ENCODE measurements at regions not wholly inside any gene's neighbourhood (a gene's known extent, or its start where the extent isn't known, plus 50 kb on each side); places are given as distances from the start of the nearest gene placed in this dataset.
A peak's percentile ranks its signal among the peaks of the same experiment; 100 is the strongest.

DNA sequence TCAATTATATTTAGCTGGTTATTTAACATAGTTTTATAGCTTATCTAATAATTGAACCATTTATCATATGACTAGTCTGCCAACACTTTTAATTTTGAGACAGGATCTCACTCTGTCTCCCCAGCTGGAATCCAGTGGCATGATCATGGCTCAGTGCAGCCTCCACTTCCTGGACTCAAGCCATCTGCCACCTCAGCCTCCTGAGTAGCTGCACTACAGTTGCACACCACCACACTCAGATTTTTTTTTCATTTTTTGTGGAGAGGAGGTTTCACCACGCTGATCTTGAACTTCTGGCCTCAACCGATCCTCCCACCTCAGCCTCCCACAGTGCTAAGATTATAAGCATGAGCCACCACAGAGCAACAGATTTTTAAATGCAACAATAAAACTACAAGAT, 151.4 kb upstream of the MDGA2 start:
- H3K9me3 Mint-ChIP-seq: no peaks in the 10 kb centered on the region
- H3K27ac Mint-ChIP-seq (ENCODE audit: unreplicated experiment): no peak overlapping the region
- TF ChIP-seq, protein P1, sequence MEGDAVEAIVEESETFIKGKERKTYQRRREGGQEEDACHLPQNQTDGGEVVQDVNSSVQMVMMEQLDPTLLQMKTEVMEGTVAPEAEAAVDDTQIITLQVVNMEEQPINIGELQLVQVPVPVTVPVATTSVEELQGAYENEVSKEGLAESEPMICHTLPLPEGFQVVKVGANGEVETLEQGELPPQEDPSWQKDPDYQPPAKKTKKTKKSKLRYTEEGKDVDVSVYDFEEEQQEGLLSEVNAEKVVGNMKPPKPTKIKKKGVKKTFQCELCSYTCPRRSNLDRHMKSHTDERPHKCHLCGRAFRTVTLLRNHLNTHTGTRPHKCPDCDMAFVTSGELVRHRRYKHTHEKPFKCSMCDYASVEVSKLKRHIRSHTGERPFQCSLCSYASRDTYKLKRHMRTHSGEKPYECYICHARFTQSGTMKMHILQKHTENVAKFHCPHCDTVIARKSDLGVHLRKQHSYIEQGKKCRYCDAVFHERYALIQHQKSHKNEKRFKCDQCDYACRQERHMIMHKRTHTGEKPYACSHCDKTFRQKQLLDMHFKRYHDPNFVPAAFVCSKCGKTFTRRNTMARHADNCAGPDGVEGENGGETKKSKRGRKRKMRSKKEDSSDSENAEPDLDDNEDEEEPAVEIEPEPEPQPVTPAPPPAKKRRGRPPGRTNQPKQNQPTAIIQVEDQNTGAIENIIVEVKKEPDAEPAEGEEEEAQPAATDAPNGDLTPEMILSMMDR (conservative IDR thresholded peaks at IDR 0.05): no peak
- DNase-seq (ENCODE audit: low read depth, low spot score): no peak
- no peaks in the 10 kb centered on the region for H3K4me1 Mint-ChIP-seq
- H3K36me3 Mint-ChIP-seq (ENCODE audit: low read depth): no peaks in the 10 kb centered on the region
- no peaks in the 10 kb centered on the region for H3K27me3 Mint-ChIP-seq (ENCODE audit: low read depth)
- no peak overlapping the region for H3K4me3 Mint-ChIP-seq

DNA sequence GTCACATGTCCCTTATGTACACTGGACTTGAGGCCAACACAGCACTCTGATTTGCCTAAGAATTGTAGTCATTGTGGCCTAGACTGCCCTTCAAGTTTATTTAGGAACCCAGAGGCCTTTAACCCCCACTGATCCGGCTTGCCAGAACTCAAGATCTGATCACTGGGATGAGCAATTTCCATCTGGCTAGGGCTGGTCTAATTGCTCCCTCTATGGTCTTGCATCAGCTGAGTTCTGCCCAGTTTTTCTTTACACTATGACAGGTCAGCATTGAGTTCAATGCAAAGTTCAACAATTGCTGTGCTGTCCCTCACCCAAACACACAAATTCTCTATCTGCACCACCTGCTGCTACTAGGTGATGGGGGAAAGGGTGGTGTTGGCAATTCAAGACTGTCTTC, 146.9 kb upstream of the MDGA2 start:
- H3K9me3 Mint-ChIP-seq: peaks cover 4% of the 10 kb centered on the region

DNA sequence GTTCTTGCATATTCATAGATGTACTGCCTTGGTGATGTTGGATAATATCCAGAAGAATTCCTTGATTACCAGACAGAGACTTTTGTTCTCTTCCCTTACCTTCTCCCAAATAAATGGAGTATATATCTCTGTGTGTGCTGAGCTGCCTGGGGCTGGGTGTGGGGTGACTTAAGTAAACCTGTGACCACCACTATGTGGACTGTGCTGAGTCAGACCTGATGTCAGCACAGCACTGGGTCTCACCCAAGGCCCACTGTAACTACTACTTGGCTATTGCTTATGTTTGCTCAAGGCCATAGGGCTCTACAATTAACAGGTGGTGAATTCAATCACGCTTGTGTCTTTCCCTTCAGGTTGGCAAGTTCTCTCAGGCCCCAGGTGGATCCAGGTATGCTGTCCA, 145.7 kb upstream of the MDGA2 start:
- Mint-ChIP-seq H3K4me3 (no peak overlapping the region), H3K9me3 (peaks cover 6% of the 10 kb centered on the region), H3K27ac (ENCODE audit: unreplicated experiment) (no peak overlapping the region), H3K27me3 (ENCODE audit: low read depth) (no peaks in the 10 kb centered on the region), H3K36me3 (ENCODE audit: low read depth) (peaks cover 11% of the 10 kb centered on the region), H3K4me1 (no peaks in the 10 kb centered on the region)
- TF ChIP-seq, protein P1 (conservative IDR thresholded peaks at IDR 0.05): no peak
- no peak for DNase-seq (ENCODE audit: low read depth, low spot score)

More for the DNA sequence above, 146.9 kb upstream of the MDGA2 start:
- Mint-ChIP-seq H3K4me3 (no peak overlapping the region), H3K36me3 (ENCODE audit: low read depth) (peaks cover 9% of the 10 kb centered on the region), H3K4me1 (no peaks in the 10 kb centered on the region), H3K27me3 (ENCODE audit: low read depth) (no peaks in the 10 kb centered on the region), H3K27ac (ENCODE audit: unreplicated experiment) (peak overlapping the region; percentile 35)
- TF ChIP-seq, protein P1 (conservative IDR thresholded peaks at IDR 0.05): no peak
- DNase-seq (ENCODE audit: low read depth, low spot score): no peak

DNA sequence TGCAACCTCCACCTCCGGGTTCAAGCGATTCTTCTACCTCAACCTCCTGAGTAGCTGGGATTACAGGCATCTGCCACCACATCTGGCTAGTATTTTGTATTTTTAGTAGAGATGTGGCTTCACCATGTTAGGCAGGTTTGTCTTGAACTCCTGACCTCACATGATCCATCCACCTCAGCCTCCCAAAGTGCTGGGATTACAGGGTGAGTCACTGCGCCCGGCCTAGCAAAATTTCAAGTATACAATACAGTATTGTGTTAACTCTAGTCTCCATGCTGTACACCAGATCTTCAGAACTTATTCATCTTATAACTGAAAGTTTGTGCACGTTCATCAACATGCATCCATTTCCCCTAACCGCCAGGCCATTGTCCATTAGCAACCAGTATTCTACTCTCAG, 115.1 kb upstream of the MDGA2 start:
- Mint-ChIP-seq H3K4me3 (no peak overlapping the region), H3K4me1 (peaks cover 3% of the 10 kb centered on the region), H3K27me3 (ENCODE audit: low read depth) (no peaks in the 10 kb centered on the region), H3K27ac (ENCODE audit: unreplicated experiment) (peak overlapping the region; percentile 13), H3K36me3 (ENCODE audit: low read depth) (no peaks in the 10 kb centered on the region), H3K9me3 (peaks cover 9% of the 10 kb centered on the region)
- TF ChIP-seq, protein P1 (conservative IDR thresholded peaks at IDR 0.05): no peak
- no peak for DNase-seq (ENCODE audit: low read depth, low spot score)

DNA sequence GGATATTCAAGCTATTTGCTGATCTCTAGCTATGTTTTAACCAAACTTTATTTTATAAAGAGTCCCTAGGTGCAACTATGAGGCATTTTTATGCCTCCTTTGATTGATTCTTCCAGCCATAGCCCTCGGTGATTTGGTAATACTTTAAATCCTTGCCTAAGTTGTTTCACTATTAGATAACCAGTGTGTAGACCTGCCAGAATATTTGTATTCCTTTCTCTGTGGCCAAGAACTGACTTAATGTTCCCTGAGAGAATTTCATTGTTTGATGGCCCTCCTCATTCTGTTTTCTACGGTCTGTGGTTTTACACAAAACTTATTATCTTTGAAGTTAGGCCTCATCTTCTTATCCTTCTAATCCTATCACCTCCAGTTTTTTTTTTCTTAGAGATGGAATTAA, 109.7 kb upstream of the MDGA2 start:
- TF ChIP-seq, protein P1 (conservative IDR thresholded peaks at IDR 0.05): no peak
- no peak overlapping the region for H3K4me3 Mint-ChIP-seq
- H3K36me3 Mint-ChIP-seq (ENCODE audit: low read depth): peaks cover 4% of the 10 kb centered on the region
- H3K9me3 Mint-ChIP-seq: peaks cover 2% of the 10 kb centered on the region
- H3K27ac Mint-ChIP-seq (ENCODE audit: unreplicated experiment): no peak overlapping the region
- no peaks in the 10 kb centered on the region for H3K27me3 Mint-ChIP-seq (ENCODE audit: low read depth)
- H3K4me1 Mint-ChIP-seq: no peaks in the 10 kb centered on the region
- no peak for DNase-seq (ENCODE audit: low read depth, low spot score)

DNA sequence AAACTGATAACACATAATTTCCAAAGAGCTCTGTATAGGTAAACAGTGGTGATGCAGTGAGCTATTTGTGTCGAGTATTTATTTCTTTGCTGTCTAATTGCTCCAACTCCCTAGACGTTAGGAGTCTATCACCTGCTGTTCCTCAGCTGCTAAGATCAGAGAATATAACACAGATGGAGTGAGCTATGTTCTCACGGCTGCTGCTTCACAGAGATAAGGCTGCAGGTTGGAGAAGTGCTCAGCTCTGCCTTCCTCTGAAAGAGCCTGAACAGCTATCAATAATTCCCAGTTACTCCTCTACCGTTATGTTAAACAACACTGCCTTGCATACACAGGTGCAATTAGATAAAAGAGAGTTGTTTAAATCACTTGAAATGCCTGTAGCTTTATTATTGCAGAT, 103.2 kb upstream of the MDGA2 start:
- Mint-ChIP-seq H3K9me3 (peaks cover 2% of the 10 kb centered on the region), H3K36me3 (ENCODE audit: low read depth) (peaks cover 4% of the 10 kb centered on the region), H3K27me3 (ENCODE audit: low read depth) (no peaks in the 10 kb centered on the region), H3K4me1 (no peaks in the 10 kb centered on the region), H3K4me3 (no peak overlapping the region), H3K27ac (ENCODE audit: unreplicated experiment) (no peak overlapping the region)
- DNase-seq (ENCODE audit: low read depth, low spot score): no peak
- TF ChIP-seq, protein P1 (conservative IDR thresholded peaks at IDR 0.05): no peak
